Muscle layer of duodenum (tissue), 2 donors: ENCODE measurements at regions not wholly inside any gene's neighbourhood (a gene's known extent, or its start where the extent isn't known, plus 50 kb on each side); places are given as distances from the start of the nearest gene placed in this dataset.

Source experiments
- H3K27ac ChIP-seq: one replicate; pipeline ENCODE4 v1.7.0; 2013; ENCODE audit warnings: mild to moderate bottlenecking, low read length
- H3K27me3 ChIP-seq: one replicate; pipeline ENCODE4 v1.7.0; 2013; ENCODE audit warnings: low read depth, mild to moderate bottlenecking, control low read depth, low read length
- H3K36me3 ChIP-seq, 2 donors: one replicate each; pipeline ENCODE4 v1.7.0; 2013; ENCODE audit warnings: low read length in 2 of 2, control low read depth in 1 of 2, mild to moderate bottlenecking in 1 of 2; ENCODE audit not compliant: insufficient read depth in 2 of 2, control insufficient read depth in 1 of 2
- H3K4me1 ChIP-seq, 2 donors: one replicate each; pipeline ENCODE4 v1.7.0; 2013; ENCODE audit warnings: low read length in 2 of 2, mild to moderate bottlenecking in 2 of 2, control low read depth in 1 of 2, moderate library complexity in 1 of 2; ENCODE audit not compliant: insufficient read depth in 2 of 2, control insufficient read depth in 1 of 2
- H3K4me3 ChIP-seq, 2 donors: one replicate each; pipeline ENCODE4 v1.7.0; 2013; ENCODE audit warnings: low read length in 2 of 2, low read depth in 1 of 2, mild to moderate bottlenecking in 1 of 2
- H3K9me3 ChIP-seq, 2 donors: one replicate each; pipeline ENCODE4 v1.7.0; 2013; ENCODE audit warnings: low read length in 2 of 2, control low read depth in 1 of 2, mild to moderate bottlenecking in 1 of 2; ENCODE audit not compliant: control insufficient read depth in 1 of 2
- donor health status: healthy.

DNA sequence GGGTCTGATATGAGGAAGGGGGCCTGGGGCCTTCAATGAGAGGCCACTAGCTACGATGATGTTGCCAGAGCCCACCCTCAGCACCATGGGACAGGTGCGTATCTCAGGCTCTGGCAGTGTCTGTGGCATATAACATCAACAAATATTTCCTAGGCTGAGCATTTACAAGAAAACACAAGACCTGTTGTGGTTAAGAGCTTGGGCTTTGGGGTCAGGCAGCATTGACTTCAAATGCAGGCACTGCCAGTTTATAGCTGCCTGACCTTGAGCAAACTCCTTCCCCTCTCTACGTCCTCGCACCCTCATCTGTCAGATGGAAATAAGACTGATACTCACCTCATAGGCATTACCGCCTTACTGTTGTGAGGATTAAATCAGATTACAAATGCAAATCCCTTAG, 156.0 kb downstream of the KATNAL1 start:
- H3K9me3 ChIP-seq = no peaks in the 10 kb centered on the region
- H3K27ac ChIP-seq = no peak overlapping the region
- H3K36me3 ChIP-seq = no peaks in the 10 kb centered on the region
- no peak overlapping the region for H3K4me3 ChIP-seq
- no peaks in the 10 kb centered on the region for H3K27me3 ChIP-seq
- no peaks in the 10 kb centered on the region for H3K4me1 ChIP-seq

DNA sequence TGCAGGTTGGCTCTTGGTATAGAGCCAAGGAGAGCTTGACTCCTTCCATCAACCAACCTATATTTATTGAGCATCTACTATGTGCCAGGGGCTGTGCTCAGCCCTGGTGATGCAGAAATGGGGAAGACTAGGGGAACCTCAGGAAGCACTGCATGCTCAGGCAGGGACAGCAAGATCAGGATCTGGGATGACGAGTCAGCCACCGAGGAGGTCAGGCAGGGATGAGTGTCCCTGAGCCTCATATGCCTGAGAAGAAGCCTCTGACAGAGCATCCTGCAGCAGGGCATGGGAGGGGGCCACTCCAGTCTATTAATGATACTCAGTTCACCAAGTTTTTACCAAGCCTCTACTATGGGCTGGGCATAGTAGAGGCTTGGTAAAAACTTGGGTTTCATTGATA, 158.1 kb downstream of the KATNAL1 start:
- Histone ChIP-seq H3K9me3 (no peaks in the 10 kb centered on the region), H3K27me3 (no peaks in the 10 kb centered on the region), H3K27ac (no peak overlapping the region), H3K4me1 (no peaks in the 10 kb centered on the region), H3K4me3 (no peak overlapping the region), H3K36me3 (no peaks in the 10 kb centered on the region)

DNA sequence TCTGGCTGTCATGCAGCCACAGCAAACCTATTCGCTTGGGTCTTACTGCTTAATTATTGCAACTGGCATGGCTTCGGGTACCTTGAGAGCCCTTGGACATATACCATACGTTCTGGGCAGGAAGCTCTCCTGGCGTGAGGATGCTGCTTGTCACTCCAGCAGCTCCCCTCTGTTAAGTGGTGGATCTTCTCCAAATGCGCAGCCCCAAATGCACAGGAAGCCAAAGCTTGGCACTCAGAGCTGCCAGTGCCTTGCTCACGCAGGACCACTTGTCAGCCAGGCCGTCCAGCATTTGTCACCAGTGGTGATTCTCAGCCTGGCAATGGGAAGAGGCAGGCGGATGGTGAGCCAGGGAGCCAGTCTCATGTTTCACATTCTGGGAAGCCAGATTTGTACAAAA, 158.6 kb downstream of the KATNAL1 start:
- Histone ChIP-seq H3K27ac (no peak overlapping the region), H3K4me3 (no peak overlapping the region), H3K36me3 (no peaks in the 10 kb centered on the region), H3K27me3 (no peaks in the 10 kb centered on the region), H3K9me3 (no peaks in the 10 kb centered on the region), H3K4me1 (no peaks in the 10 kb centered on the region)

DNA sequence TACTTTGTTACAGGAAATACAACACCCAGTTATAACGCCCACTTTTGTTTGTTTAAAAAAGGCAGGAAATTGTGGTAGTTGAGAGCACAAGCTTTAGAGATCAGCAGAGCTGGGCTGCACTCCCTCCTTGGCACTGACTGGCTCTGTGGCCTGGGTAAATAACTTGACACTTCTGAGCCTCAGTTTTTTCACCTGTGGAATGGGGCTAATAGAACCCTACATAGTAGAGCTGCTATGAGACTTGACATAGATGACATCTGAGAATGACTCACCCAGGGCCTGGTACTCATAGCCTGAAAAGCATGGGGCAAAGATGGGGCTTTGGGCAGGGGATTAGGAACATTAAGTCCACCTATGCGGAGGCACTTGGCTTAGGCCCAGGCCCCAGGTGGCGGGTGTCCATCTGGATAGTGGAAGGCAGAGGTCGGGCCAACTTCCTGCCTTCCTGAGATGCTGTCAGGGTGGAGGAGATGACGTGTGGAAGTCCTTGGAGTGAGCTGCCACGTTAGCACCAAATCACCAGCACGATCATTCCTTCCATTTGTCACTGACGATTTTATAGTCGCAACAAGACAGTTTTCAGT, 159.1 kb downstream of the KATNAL1 start:
- H3K4me1 ChIP-seq = peaks cover 0 to 4% of the 10 kb centered on the region in 2 donors
- no peaks in the 10 kb centered on the region for H3K36me3 ChIP-seq
- H3K27me3 ChIP-seq = no peaks in the 10 kb centered on the region
- H3K9me3 ChIP-seq = no peaks in the 10 kb centered on the region
- no peak overlapping the region for H3K4me3 ChIP-seq
- H3K27ac ChIP-seq = no peak overlapping the region

DNA sequence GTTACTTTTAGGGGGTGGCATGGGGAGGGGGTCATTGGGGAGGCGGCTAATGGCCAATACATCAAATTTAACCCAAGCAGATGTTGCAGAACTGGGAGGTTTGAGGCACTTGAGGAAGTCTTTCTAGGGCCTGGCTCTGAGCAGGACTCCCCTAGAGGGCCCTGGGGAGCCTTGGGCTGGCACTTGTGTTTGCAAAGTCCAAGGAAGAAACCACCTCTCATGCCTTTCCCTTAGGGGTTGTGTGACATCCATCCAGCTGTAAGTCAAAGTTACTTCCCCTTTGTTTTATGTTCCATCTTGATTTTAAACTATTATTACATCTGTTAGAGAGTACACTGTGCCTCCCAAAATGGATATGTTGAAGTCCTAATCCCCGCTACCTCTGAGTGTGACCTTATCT, 159.9 kb downstream of the KATNAL1 start:
- Histone ChIP-seq H3K27me3 (no peaks in the 10 kb centered on the region), H3K4me3 (no peak overlapping the region), H3K9me3 (no peaks in the 10 kb centered on the region), H3K4me1 (peaks cover 0 to 13% of the 10 kb centered on the region in 2 donors), H3K36me3 (no peaks in the 10 kb centered on the region), H3K27ac (no peak overlapping the region)

DNA sequence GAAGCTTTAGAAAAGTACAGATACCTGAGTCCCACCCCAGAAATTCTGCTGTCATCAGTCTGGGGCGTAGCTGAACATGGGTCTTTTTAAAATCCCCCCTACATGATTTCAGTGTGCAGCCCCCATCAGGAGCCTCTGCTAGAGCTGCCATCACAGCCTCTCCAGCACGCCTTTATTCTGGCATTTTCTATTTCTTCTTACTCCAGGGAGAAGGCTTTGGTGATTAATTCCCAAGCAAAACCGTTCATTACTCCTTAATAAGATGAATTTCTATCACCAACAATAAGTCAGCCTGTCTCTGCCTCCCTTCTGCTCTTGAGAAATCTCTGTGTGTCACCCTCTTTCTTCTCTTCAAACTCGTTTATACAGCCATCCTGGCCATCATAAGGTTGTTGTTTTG, 160.3 kb downstream of the KATNAL1 start:
- H3K9me3 ChIP-seq = no peaks in the 10 kb centered on the region
- H3K4me1 ChIP-seq = peaks cover 0 to 13% of the 10 kb centered on the region in 2 donors
- no peak overlapping the region for H3K4me3 ChIP-seq
- no peaks in the 10 kb centered on the region for H3K27me3 ChIP-seq
- H3K27ac ChIP-seq = no peak overlapping the region
- no peaks in the 10 kb centered on the region for H3K36me3 ChIP-seq

DNA sequence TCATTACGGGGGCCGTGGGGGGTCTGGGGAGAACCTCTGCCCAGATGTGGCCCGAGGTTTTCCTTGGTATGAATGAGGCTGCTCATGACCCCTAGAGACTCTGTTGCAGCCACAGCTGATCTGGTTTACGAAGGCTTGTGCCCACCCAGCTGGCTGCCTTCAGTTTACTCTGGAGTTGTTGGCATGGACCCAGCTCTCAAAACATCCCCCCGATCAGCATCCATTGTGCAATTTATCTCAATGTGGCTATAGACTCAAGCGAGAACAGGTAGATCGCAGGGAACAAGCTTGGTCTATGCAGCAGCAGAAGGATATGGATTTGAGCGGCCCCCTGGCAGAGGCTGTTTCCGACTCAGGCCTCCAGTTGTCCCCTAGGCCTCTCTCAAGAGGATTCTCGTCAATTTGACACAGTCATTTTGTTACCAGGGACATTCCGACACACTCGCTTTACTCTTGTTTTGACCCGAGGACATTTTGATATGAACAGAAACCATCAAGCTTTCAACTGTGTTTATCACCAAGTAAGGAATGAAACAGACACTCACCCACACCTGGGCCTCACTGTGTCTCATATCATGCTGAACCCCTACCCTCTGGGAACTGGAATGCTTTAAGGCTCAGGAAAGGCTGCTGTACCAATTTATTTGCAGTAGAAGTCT, 161.5 kb downstream of the KATNAL1 start:
- Histone ChIP-seq H3K27ac (no peak overlapping the region), H3K4me1 (peaks cover 0 to 13% of the 10 kb centered on the region in 2 donors), H3K9me3 (no peaks in the 10 kb centered on the region)

DNA sequence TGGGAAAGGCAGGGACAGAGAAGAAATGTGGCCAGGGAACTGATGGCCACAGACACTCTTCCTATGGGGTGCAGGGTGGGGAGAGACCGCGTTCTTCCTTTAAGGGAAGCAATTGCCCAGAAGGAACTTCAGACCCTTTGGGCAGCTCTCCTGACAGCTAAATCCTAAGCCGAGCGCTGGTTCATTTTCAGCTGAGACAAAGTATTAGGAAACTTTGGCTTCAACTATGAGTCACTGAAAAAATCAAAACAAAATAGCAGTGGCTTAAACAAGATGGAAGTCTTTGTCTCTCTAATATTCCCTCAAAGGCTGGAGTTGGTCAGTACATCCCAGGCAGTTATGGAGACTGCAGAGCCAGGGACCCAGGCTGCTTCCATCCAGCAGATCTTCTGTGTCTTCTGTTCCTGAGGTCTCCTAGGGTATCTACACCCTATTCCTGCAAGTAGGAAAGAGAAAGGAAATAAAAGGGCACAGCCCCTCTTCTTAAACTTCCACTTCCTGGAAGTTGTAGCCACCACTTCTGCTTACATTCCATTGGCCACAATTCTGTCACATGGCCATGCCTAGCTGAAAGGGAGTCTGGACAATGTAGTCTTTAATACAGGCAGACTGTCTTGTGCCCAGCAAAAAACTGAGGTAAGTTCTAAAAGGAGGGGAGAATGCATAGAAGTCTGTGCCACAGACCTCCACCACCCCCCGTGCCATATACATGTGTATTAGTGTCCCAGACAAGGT, 163.5 kb downstream of the KATNAL1 start:
- Histone ChIP-seq H3K4me3 (no peak overlapping the region), H3K27ac (no peak overlapping the region)

More for the DNA sequence above, 161.5 kb downstream of the KATNAL1 start:
- Histone ChIP-seq H3K27me3 (no peaks in the 10 kb centered on the region), H3K4me3 (no peak overlapping the region), H3K36me3 (no peaks in the 10 kb centered on the region)

DNA sequence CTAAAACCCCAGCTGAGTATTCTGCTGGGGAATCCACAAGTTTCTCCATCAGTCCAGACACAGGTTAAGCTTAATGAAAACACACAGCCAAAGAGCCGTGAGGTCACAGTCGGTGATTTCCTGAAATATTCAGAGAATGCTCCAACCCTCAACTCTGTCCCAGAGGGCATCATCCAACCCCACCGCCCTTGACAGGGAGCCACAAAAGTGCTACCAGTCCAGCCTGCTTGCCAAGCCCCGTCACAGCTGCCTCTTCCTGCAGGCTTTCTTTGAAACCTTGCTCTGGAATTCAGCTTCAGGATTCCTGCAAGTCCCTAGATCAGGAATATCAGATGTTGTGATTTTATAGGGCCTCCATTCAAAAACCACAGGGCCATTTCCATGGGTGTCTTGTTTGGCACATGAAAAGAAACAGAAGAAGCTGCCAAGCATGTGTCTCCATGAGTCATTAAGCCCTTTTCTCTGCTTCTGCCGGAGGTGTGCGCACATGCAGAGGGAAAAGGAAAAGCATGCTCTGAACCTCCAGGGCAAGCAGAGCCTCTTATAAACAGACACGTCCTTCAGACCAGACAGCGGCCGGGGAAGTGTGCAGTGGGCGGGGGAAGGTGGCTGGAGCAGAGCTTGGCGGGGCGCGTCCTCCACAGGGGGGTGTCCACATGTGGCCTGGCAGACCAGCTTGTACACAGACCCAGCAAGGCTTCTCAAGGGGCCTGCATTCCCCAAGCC, 164.7 kb downstream of the KATNAL1 start:
- Histone ChIP-seq H3K36me3 (no peaks in the 10 kb centered on the region), H3K27ac (no peak overlapping the region), H3K4me3 (peak overlapping the region in 1 of 2 donors; percentile 29)

More for the DNA sequence above, 163.5 kb downstream of the KATNAL1 start:
- H3K36me3 ChIP-seq = no peaks in the 10 kb centered on the region
- H3K4me1 ChIP-seq = peaks cover 0 to 13% of the 10 kb centered on the region in 2 donors
- H3K9me3 ChIP-seq = no peaks in the 10 kb centered on the region
- no peaks in the 10 kb centered on the region for H3K27me3 ChIP-seq

DNA sequence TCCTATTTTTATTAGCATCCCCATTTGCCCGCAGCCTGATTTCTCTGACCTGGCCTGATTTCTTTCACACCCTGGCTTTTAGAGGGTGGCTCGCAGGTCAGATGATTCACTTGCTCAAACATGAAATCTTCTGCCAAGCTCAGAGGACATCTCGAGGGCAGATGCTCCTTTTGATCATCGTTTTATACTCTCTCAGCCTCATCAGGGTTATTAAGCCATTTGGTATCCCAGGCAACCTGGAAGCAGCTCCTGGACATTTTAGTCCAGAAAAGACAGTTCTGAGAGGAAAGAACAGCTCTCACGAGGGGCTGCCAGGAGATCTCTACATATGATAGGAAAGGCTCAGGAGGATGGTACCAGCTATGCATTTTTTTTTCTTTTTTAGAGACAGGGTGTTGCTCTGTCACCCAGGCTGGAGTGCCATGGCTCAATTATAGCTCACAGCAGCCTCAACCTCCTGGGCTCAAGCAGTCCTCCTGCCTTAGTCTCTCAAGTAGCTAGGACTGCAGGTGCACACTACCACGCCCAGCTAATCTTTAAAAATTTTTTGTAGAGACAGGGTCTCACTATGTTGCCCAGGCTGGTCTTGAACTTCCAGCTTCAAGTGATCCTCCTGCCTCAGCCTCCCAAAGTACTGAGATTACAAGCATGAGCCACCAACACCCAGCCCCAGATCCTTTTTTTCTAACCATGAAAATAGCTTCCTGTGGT, 165.4 kb downstream of the KATNAL1 start:
- no peak overlapping the region for H3K4me3 ChIP-seq
- H3K36me3 ChIP-seq = no peaks in the 10 kb centered on the region
- no peaks in the 10 kb centered on the region for H3K9me3 ChIP-seq
- peaks cover 0 to 13% of the 10 kb centered on the region in 2 donors for H3K4me1 ChIP-seq
- H3K27ac ChIP-seq = no peak overlapping the region
- no peaks in the 10 kb centered on the region for H3K27me3 ChIP-seq

More for the DNA sequence above, 164.7 kb downstream of the KATNAL1 start:
- Histone ChIP-seq H3K4me1 (peaks cover 0 to 13% of the 10 kb centered on the region in 2 donors), H3K27me3 (no peaks in the 10 kb centered on the region), H3K9me3 (no peaks in the 10 kb centered on the region)
